Fibroblast of pulmonary artery (primary cell): ENCODE measurements at regions not wholly inside any gene's neighbourhood (a gene's known extent, or its start where the extent isn't known, plus 50 kb on each side); places are given as distances from the start of the nearest gene placed in this dataset.

Experiments used
- DNase-seq: peaks from one replicate; pipeline ENCODE4 v3.0.0-alpha.2; 2010; ENCODE audit warnings: low read depth
- H3K4me3 ChIP-seq: replicated peaks from 2 replicates; pipeline ENCODE4 v1.5.1; 2011; ENCODE audit warnings: low read depth, mild to moderate bottlenecking, control low read depth, low read length, moderate library complexity
- TF ChIP-seq, protein P1 (sequence below): IDR thresholded peaks from 2 replicates; pipeline ENCODE4 v1.5.1; 2011; ENCODE audit warnings: mild to moderate bottlenecking, control low read depth, low read length, inconsistent platforms; ENCODE audit errors: missing control alignments

DNA sequence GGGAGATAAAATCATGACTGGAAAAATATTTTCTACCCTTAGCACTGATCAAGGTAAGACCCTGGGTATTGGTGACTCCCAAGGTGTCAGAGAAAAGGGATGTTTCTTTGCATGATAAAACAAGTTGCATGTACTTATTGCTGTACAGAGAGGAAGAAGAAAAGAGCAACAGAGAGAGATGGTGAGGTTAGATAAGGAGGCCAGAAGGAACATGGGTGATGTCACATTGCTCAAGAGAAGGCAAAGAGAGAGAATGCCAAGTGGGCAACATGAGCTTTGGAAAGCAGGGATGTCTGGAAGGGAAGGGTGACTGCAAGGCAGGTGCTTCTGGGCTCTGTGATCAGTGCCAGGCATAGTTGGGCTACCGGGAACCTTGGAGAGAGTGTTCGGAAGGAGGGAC, 65.1 kb upstream of the ADARB2 start:
- DNase-seq, result no peak
- H3K4me3 ChIP-seq, result no peak overlapping the region
- TF ChIP-seq, protein P1, sequence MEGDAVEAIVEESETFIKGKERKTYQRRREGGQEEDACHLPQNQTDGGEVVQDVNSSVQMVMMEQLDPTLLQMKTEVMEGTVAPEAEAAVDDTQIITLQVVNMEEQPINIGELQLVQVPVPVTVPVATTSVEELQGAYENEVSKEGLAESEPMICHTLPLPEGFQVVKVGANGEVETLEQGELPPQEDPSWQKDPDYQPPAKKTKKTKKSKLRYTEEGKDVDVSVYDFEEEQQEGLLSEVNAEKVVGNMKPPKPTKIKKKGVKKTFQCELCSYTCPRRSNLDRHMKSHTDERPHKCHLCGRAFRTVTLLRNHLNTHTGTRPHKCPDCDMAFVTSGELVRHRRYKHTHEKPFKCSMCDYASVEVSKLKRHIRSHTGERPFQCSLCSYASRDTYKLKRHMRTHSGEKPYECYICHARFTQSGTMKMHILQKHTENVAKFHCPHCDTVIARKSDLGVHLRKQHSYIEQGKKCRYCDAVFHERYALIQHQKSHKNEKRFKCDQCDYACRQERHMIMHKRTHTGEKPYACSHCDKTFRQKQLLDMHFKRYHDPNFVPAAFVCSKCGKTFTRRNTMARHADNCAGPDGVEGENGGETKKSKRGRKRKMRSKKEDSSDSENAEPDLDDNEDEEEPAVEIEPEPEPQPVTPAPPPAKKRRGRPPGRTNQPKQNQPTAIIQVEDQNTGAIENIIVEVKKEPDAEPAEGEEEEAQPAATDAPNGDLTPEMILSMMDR, result no peak

DNA sequence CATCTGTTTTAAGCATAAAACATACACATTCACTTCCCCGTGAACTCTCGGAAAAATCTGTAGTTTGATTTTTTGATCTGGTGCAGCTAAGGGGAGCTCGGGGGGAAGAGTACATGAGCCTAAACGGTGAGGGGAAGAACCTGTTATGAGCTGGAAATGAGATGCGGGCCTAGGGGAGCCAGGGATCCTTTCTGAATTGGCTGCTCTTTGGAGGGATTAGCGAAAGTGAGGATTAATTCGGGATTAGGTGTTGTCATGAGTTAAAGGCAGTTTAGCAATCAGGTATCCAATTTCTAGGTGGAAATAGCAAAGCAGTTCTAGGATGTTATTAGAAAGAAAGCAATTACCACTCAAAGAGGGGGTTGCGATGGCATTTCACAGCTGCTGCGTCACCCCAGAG, 51.1 kb upstream of the ADARB2 start:
- H3K4me3 ChIP-seq, result no peak overlapping the region
- no peak for DNase-seq
- TF ChIP-seq, protein P1, result no peak
